HG02884 (cell line): ENCODE measurements at regions not wholly inside any gene's neighbourhood (a gene's known extent, or its start where the extent isn't known, plus 50 kb on each side); places are given as distances from the start of the nearest gene placed in this dataset.
"Not testable (repeated sequence)": the region's sequence is repeated elsewhere in the genome, so short reads cannot be mapped to it uniquely, and the experiment has no call there.

Experiments used
- ATAC-seq: cut with Tn5 transposase; IDR thresholded peaks from one replicate; pipeline ENCODE4 v1.9.1; 2021; ENCODE audit warnings: mild to moderate bottlenecking, moderate library complexity; ENCODE audit not compliant: unreplicated experiment

GRCh38 chr20:30386099-30386498, 871.4 kb upstream of the DEFB115 start:
- ATAC-seq = not testable (repeated sequence)

DNA sequence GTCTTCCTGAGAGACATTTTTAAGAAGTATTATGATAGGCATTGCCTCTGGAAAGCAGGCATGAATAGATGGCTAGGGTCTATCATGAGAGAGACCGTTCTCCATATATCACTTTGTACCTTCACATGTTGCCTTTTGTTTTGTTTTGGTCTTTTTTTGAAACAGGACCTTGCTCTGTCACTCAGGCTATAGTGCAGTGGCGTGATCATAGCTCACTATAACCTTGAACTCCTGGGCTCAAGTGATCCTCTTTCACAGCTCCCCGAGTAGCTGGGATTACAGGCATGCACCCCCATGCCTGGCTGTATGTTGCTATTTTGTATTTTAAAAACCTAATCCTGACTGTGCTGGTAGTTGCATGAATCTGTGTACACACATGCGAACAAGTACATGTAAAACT, 869.6 kb upstream of the DEFB115 start:
- ATAC-seq = not testable (repeated sequence)

GRCh38 chr20:30393523-30393922, 863.9 kb upstream of the DEFB115 start:
- not testable (repeated sequence) for ATAC-seq

DNA sequence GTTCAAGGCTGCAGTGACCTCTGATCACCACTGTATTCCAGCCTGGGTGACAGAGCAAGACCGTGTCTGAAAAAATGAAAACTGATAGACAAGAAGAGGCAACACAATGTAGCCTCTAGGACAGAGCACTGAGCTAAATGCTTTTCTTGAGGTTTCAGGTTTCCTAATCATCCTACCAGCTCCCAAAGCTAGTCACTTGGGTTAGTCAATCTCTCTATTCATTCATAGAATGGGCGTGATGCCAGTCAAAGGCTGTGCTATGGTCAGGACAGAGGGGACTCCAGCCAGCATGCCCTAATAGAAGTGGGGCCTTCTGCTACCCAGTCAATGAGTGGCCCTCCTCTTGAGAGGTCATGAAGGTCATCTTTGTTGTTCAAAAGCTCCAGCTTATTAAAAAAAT, 860.4 kb upstream of the DEFB115 start:
- not testable (repeated sequence) for ATAC-seq

- ATAC-seq = not testable (repeated sequence)
These were observed 852.4 kb upstream of the DEFB115 start for GRCh38 chr20:30405061-30405460.

DNA sequence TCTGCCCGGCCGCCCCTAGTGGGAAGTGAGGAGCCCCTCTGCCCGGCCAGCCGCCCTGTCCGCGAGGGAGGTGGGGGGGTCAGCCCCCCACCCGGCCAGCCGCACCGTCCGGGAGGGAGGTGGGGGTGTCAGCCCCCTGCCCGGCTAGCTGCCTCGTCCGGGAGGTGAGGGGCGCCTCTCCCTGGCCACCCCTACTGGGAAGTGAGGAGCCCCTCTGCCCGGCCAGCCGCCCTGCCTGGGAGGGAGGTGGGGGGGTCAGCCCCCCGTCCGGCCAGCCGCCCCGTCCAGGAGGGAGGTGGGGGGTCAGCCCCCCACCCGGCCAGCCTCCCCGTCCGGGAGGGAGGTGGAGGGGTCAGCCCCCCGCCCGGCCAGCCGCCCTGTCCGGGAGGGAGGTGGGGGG, 851.9 kb upstream of the DEFB115 start:
- ATAC-seq = not testable (repeated sequence)

GRCh38 chr20:30406370-30406769, 851.1 kb upstream of the DEFB115 start:
- not testable (repeated sequence) for ATAC-seq

DNA sequence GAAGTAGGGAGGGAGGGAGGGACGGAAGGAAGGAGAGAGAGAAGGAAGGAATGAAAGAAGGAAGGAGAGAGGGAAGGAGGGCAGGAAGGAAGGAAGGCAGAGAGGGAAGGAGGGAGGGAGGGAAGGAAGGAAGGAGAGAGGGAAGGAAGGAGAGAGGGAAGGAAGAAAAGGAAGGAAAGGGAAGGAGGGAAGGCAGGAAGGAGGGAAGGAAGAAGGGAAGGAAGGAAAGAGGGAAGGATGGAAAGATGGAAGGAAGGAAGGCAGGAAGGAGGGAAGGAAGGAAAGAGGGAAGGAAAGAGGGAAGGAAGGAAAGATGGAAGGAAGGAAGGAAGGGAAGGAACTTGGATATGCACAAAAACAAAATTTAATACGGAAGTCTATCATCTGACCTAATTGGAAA, 844.5 kb upstream of the DEFB115 start:
- ATAC-seq = no peak

GRCh38 chr20:30417387-30417786, 840.1 kb upstream of the DEFB115 start:
- ATAC-seq = not testable (repeated sequence)

GRCh38 chr20:30418378-30418777, 839.1 kb upstream of the DEFB115 start:
- not testable (repeated sequence) for ATAC-seq

GRCh38 chr20:30419466-30419865, 838.0 kb upstream of the DEFB115 start:
- ATAC-seq = no peak

DNA sequence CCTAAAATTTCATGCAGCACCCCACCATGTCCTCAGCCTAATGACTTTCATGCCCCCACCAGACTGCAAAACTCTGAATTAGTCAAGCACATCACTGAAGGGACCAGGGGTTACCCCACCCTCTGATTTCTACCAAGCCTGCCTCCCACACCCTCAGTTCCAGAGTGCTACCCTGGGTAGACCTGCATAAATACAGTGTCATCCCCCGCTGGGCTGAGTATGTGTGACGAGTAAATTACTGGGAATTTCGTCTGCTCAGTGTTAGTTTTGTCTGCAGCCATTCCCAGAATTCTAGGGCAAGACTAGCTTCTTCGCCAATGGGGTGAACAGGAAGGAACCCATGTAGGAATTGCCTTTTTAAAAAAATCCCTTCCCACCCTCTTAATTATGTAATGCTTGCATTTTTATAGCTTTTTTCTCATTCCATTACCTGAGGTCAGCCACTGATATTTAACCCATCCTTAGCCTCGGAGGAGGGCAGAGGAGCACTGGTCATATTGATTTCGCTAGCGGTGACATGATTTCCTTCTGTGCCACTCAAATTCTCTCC, 837.5 kb upstream of the DEFB115 start:
- ATAC-seq = not testable (repeated sequence)
